ENCODE measurements at regions not wholly inside any gene's neighbourhood (a gene's known extent, or its start where the extent isn't known, plus 50 kb on each side); places are given as distances from the start of the nearest gene placed in this dataset.
A peak's percentile ranks its signal among the peaks of the same experiment; 100 is the strongest.

DNA sequence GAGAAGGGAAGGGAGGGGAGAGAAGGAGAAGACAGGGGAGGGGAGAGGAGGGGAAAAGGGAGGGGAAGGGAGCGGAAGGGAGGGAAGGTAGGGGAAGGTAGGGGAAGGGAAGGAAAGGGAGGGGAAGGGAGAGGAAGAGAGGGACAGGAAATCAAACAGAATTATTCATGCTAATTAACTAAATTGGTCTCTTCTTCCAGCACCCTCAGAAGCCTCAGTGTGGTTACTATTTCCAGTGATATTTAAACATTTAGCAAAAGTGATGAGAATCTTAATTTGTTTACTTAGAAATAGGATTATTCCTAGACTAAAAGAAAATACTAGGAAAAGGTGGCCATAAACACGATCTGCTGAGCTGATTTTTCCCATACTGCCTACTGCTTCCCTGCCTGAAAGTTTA lies 193.1 kb upstream of the CPEB2 start:
- no peaks in the 10 kb centered on the region for H3K36me3 ChIP-seq
- no peak overlapping the region for H3K4me3 ChIP-seq
- no peaks in the 10 kb centered on the region for H3K9me3 ChIP-seq
- no peaks in the 10 kb centered on the region for H3K27me3 ChIP-seq
- DNase-seq = no peak

DNA sequence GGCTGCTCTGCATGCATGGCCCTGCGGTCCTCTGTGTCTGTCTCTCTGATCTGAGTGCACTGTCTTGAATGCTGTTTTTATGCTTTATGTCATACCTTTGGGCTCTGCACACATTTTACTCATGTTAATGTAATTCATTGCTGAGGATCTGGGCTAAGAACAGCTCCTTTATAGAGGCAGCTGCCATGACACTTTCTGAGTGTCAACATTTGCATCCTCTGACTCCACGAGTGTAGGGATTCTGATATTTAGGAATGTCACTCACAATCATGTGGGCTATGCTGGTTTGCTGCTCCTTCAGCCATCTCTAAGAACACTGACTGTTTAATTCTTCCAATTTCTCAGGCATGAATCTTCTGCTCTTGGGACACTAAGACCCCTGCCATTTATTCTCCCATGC lies 192.2 kb upstream of the CPEB2 start:
- DNase-seq = no peak
- Histone ChIP-seq H3K9me3 (no peaks in the 10 kb centered on the region), H3K4me3 (no peak overlapping the region)

DNA sequence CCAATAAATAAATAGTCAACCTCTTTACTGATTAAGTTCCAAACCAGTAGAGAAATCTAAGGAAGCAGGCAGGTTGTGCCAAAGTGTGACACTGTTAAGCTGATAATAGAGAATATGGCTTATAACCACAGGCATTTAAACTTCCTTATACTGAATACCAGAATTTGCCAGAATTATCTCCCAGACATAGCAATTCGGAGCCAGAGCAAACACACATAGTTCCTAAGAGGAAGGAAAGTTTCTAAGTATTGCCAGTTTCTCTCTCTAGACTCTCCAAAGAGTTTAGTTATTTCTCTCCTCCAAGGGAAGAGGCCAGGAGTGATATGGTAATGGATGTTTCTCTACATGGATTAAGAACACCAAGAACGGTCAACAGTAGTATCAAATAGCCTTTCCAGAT lies 191.7 kb upstream of the CPEB2 start:
- Histone ChIP-seq H3K9me3 (no peaks in the 10 kb centered on the region), H3K36me3 (no peaks in the 10 kb centered on the region), H3K27me3 (no peaks in the 10 kb centered on the region), H3K4me3 (no peak overlapping the region)
- no peak for DNase-seq

More for the DNA sequence above, 192.2 kb upstream of the CPEB2 start:
- H3K36me3 ChIP-seq = no peaks in the 10 kb centered on the region
- no peaks in the 10 kb centered on the region for H3K27me3 ChIP-seq

DNA sequence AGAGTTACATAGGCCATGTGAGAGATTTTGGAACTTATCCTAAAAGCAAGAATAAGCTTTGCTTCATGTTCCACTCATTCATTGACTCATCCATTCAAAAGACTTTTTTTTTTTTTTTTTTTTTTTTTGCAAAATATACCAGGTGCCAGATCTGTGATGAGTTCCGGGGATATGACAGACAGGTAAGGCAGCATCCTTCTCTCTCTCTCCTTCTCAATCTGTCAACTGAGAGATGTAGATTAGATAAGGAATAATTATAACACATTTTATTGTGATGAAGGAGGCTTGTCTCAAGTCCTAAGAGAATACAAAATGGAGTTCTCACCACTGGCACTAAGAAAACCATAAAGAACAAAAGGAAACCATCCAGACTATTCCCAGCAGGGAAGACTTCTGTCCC lies 190.2 kb upstream of the CPEB2 start:
- no peak for DNase-seq
- H3K9me3 ChIP-seq = no peaks in the 10 kb centered on the region
- H3K4me3 ChIP-seq = no peak overlapping the region

DNA sequence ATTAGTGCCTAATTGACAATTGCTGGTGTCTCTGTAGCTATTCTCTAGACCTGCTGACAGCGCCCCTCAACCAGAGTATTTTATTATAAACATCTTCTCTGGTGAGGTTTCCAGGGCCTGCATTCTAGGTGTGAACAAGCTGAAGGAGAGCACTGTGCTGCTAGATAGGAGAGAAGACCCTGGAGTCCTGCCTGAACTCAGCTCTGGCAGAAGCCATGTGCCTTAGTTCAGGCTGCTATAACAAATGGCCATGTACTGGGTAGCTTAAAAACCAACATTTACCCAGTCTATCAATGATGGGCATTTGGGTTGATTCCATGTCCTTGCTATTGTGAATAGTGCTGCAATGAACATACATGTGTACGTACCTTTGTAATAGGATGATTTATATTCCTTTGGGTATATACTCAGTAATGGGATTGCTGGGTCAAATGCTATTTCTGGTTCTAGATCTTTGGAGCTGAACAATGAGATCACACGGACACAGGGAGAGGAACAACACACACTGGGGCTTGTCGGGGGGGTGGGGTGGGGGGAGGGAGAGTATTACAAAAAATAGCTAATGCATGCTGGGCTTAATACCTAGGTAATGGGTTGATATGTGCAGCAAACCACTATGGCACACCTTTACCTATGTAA lies 185.5 kb upstream of the CPEB2 start:
- no peak for DNase-seq
- Histone ChIP-seq H3K4me3 (no peak overlapping the region), H3K36me3 (no peaks in the 10 kb centered on the region), H3K27me3 (no peaks in the 10 kb centered on the region), H3K9me3 (no peaks in the 10 kb centered on the region)

More for the DNA sequence above, 190.2 kb upstream of the CPEB2 start:
- no peaks in the 10 kb centered on the region for H3K36me3 ChIP-seq
- no peaks in the 10 kb centered on the region for H3K27me3 ChIP-seq

DNA sequence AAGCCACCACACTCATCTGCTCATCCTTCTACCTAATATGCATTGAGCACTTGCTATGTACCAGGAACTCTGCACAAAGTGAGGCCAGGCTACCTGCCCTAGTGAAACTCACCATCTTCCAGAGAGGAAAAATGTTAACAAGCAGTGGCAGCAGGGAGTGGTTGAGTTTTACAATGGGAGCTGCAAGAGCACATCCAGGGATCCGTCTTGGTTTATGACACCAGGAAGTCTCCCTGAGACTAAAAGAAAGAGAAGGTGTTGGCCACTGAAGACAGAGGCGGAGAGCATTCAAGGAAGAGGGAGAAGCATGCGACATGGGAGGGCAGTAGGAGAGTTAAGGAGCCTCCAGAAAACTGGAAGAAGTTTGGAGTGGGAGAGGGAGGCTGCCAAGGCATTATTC lies 178.1 kb upstream of the CPEB2 start:
- Histone ChIP-seq H3K4me3 (no peak overlapping the region), H3K9me3 (no peaks in the 10 kb centered on the region), H3K27me3 (no peaks in the 10 kb centered on the region), H3K36me3 (no peaks in the 10 kb centered on the region)
- no peak for DNase-seq

DNA sequence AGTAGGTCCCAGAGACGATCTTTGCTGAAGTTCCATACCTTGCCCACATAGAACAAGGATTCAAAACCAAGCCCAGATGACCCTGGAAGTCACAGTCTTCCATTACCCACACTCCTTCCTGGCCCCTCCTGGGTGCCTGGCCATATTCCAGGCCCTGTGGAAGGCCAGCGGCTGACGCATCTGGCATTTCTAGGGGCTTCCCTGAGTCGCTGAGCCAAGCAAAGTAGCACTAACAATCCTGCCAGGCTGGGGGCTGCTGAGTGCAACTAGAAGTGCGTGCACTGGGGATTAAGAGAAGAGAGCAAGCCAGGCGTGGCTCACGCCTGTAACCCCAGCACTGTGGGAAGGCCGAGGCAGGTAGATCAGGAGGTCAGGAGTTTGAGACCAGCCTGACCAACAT lies 175.2 kb upstream of the CPEB2 start:
- Histone ChIP-seq H3K36me3 (no peaks in the 10 kb centered on the region), H3K27me3 (no peaks in the 10 kb centered on the region), H3K9me3 (no peaks in the 10 kb centered on the region), H3K4me3 (no peak overlapping the region)
- peak; percentile 57 for DNase-seq

DNA sequence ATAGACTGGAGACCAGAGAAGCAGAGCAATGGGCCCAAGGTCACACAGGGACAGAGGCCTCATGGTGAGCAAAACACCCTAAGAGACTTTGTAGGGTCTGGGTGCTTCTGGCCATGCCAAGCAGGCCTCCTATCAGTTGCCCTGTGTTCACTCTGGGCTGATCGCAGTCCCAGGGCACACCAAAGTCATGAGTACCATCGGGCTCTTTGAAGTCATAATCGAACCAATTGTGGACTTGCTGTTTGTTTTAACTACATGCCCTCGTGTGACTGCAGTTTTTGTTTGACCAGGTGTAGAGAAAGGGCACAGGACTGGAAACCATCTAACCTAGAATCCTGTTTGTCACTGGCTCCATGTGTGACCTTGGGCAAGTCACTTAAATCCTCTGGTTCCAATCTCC lies 172.5 kb upstream of the CPEB2 start:
- DNase-seq = no peak
- no peaks in the 10 kb centered on the region for H3K9me3 ChIP-seq
- H3K36me3 ChIP-seq = no peaks in the 10 kb centered on the region
- no peaks in the 10 kb centered on the region for H3K27me3 ChIP-seq
- H3K4me3 ChIP-seq = no peak overlapping the region

DNA sequence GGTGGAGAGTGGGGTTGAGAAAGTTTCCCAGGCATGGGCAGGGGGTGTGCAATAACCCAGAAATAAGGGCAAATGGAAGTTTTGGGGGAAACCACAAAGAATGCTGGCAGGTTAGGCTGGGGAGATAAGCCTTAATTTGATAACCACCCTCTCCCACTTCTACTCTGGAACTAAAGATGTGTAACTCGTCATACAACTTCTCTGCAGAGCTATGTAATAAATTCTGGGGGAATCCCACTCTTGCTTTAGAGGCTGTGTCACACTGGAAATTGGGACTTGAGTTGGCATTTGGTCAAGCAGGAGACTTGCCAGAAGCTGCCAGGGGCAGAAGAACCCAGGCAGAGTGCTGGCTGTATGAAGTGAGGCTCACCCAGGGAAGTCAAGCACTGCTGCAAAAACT lies 170.9 kb upstream of the CPEB2 start:
- no peak for DNase-seq
- H3K9me3 ChIP-seq = no peaks in the 10 kb centered on the region
- no peak overlapping the region for H3K4me3 ChIP-seq
- H3K27me3 ChIP-seq = no peaks in the 10 kb centered on the region
- no peaks in the 10 kb centered on the region for H3K36me3 ChIP-seq

DNA sequence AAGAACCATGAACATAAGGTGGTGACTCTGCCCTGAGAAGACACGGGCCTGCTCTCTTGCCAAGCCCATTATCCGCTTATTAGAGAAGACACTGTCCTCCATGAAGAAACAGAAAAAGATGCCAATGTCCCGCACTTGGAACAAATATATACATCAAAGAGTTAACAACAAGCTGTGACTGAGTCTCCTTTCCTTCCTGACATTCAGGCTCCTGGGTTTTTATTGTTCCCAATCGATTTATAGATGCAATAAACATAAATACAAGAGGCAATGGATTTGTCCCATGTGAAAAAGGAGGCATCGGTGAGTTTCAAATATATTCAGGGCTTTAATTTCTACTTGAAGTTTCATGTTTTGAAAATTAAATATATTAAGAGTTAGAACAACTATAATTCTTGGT lies 169.2 kb upstream of the CPEB2 start:
- no peaks in the 10 kb centered on the region for H3K36me3 ChIP-seq
- H3K4me3 ChIP-seq = no peak overlapping the region
- DNase-seq = no peak
- no peaks in the 10 kb centered on the region for H3K27me3 ChIP-seq
- H3K9me3 ChIP-seq = no peaks in the 10 kb centered on the region

DNA sequence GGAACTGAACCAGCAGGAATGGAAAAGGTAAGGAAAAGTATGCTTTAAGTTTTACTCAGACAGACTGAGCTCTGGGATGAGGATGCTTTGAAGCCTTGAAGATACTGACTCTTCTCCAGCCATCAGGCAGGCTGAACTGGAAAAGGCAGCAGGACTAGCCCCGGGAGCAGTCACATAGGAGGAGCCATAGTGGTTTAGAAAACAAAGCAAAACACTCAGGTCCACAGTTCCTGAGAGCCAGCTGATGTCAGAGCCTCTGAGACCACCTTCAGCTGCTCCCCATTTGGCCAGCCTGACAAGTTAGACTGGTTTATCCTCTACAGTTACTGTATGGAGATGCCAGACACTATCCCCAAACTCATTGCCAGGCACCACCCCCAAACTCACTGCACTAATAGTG lies 167.9 kb upstream of the CPEB2 start:
- Histone ChIP-seq H3K27me3 (no peaks in the 10 kb centered on the region), H3K9me3 (no peaks in the 10 kb centered on the region), H3K4me3 (no peak overlapping the region), H3K36me3 (no peaks in the 10 kb centered on the region)
- DNase-seq = no peak

DNA sequence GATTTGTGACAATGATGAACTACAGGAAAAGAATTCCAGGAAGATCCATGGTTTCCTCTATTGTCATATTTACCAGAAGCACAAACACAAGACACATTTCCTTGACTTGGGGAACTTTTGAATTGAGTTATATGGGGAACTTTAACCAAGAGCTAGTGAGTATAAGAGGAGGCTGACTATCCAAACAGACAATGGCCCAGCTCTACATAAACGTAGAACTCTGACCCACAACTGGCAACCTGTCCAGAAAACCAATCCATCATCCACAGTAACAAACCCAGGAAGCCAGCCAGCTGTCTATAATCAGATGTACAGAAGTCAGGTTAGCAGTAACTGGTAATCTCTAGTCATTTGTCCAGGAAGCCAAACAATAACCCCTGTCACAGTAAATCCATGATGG lies 167.0 kb upstream of the CPEB2 start:
- no peak overlapping the region for H3K4me3 ChIP-seq
- H3K9me3 ChIP-seq = no peaks in the 10 kb centered on the region
- no peak for DNase-seq
- no peaks in the 10 kb centered on the region for H3K27me3 ChIP-seq
- H3K36me3 ChIP-seq = no peaks in the 10 kb centered on the region

DNA sequence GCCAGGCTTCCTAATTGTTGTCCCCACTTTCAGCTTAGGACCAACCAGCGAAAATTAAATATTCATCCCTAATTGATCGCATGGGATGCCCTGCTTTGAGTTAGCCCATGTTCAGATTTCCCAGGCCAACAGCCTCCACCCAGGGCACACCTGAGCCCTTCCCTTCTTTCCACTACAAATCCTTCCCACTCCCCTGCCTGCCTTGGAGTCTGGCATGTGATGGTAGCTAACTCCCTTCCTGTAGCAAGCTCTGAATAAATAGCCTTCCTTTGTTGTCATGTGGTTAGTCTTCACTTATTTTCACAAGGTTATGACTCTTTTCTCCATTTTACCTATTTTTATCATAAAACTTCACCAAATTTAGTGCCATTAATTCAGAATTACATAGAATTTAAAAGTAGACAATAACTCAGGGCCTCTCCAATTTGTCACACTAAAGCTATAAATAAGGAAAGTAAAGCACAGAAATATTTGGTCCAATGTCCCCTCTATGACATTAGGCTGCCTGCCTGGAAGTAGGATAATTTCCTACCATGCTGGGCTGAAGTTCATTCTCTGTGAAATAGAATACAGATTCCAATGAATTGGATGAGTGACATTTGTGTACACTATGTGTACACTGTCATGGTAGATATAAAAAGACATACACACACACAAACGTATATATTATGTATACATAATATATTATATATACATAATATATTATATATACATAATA lies 166.4 kb upstream of the CPEB2 start:
- Histone ChIP-seq H3K27me3 (no peaks in the 10 kb centered on the region), H3K4me3 (no peak overlapping the region), H3K36me3 (no peaks in the 10 kb centered on the region), H3K9me3 (no peaks in the 10 kb centered on the region)
- no peak for DNase-seq

DNA sequence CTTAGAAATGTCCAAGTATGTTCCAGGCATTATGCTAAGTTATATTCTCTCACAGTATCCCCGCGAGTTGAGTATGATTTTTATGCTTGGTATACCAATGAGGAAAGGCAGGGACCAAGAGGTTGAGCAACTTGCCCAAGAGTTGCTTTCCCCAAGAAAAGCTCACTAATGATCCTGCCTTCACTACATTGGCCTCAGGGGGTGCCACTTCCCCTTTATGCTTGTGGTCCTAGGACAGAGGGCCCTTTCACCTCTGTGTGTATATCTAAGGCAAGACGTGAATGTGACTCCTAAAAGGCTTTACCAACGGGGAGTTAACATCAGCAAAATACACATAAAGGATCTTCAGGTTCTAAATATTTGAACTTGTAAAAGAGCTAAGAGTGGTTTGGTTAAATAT lies 164.4 kb upstream of the CPEB2 start:
- H3K27me3 ChIP-seq = no peaks in the 10 kb centered on the region
- no peak overlapping the region for H3K4me3 ChIP-seq
- H3K36me3 ChIP-seq = no peaks in the 10 kb centered on the region
- no peak for DNase-seq
- no peaks in the 10 kb centered on the region for H3K9me3 ChIP-seq

DNA sequence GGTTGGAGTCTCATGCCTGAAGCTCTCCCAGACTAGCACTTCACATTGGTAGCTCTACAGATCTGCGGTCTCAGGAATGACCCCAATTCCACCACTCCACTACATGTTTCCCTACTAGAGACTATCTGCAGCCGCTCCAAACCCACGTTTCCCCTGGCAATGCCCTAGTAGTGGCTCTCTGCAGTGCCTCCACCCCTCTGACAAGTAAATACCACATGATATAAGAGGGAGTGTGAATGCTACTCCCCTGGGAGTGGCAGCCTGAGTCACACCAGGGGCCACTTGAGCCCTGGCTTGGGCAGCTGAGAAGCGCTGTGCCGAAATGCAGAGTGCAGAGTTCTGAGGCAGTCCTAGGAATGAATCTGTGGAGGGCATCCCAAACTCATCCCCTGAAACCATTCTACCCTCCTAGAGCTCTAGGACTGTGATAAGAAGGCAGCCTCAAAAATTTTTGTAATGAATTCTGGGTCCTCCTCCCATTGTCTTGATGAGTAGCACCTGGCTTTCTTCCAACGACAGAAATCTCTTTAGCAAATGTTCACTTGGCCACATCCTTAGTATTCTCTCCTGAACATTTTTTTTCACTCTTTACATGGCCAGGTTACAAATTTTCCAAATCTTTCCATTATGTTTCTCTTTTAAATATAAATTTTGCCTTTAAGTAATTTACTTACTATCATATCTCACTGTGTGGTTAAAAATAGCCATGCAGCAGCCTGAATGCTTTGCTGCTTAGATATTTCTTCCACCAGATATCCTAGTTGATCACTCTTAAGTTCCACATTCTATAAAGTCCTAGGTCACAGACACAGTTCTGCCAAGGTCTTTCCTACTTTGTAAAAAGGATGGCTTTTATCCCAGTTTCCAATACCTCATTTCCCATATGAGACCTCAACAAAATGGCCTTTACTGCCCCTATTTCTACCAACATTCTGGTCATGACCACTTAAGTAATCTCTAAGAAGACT lies 160.2 kb upstream of the CPEB2 start:
- Histone ChIP-seq H3K36me3 (no peaks in the 10 kb centered on the region), H3K27me3 (no peaks in the 10 kb centered on the region), H3K4me3 (no peak overlapping the region), H3K9me3 (no peaks in the 10 kb centered on the region)
- peak; percentile 49 for DNase-seq

DNA sequence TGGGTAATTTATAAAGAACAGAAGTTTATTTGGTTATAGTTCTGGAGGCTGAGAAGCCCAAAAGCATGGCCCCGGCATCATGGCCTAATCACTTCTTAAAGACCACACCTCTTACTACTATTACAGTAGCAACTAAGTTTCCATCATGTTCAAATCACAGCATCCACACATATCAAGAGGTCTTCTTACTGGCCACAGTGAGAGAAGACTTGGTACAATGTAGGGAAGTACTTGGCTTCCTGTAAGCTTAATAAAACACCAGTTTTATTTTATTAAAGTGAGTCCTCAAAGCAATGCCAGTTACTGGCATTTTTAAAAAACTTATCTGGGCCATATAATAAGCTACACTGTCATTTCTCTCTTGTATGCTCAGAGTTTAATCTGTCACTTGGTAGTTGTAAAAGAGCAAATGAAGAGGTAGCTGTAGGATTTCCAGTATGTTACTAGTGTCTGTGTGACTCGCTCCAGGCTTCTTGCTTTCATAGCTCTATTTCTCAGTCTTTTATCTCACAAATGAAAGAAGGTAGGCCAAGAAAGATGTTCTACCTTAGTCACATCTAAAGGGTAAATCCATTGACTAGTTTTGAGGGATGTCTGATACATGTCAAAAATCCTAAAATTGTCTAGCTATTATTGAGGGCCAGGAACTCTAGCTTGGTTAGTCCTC lies 159.2 kb upstream of the CPEB2 start:
- no peak for DNase-seq
- Histone ChIP-seq H3K27me3 (no peaks in the 10 kb centered on the region), H3K9me3 (no peaks in the 10 kb centered on the region), H3K4me3 (no peak overlapping the region), H3K36me3 (no peaks in the 10 kb centered on the region)

DNA sequence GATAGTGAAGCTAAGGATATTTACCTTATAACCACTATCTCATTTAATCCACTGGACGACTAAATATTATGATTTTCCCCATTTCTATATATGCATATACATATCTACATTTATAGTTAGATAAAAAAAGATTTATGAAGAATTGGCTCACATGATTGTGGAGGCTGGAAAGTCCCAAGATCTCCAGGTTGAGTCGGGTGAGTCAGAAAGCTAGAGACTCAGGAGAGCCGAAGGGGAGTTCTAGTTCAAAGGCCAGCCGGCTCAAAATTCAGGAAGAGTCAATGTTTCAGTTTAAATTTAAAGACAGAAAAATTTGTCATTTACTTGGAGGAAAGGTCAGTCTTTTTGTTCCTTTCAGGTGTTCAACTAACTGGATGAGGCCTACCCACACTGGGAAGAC lies 158.2 kb upstream of the CPEB2 start:
- Histone ChIP-seq H3K9me3 (no peaks in the 10 kb centered on the region), H3K4me3 (no peak overlapping the region), H3K36me3 (no peaks in the 10 kb centered on the region), H3K27me3 (no peaks in the 10 kb centered on the region)
- DNase-seq = no peak
